GM10248 (cell line): ENCODE measurements at regions not wholly inside any gene's neighbourhood (a gene's known extent, or its start where the extent isn't known, plus 50 kb on each side); places are given as distances from the start of the nearest gene placed in this dataset.

ENCODE experiments used
- CTCF ChIA-PET: fragments of 300-600 bp; sonication (Branson Sonifier 250); formaldehyde crosslinking; extraction: SDS; loops from one replicate; lab custom pipeline; 2021; ENCODE audit warnings: antibody characterized with exemption; lab: Yijun Ruan, JAX
- POLR2A ChIA-PET: fragments of 350-650 bp; sonication (Branson Sonifier 250); formaldehyde crosslinking; extraction: SDS; loops from one replicate; lab custom pipeline; 2020; ENCODE audit warnings: antibody characterized with exemption; lab: Yijun Ruan, JAX
- DNase-seq: peaks from one replicate; pipeline ENCODE4 v3.0.0; 2012; ENCODE audit errors: extremely low spot score
- TF ChIP-seq, protein P1 (sequence below): IDR thresholded peaks from 2 replicates; pipeline ENCODE4 v1.5.1; 2012; ENCODE audit warnings: mild to moderate bottlenecking, low read depth; ENCODE audit errors: extremely low read depth, missing control alignments, control extremely low read depth

DNA sequence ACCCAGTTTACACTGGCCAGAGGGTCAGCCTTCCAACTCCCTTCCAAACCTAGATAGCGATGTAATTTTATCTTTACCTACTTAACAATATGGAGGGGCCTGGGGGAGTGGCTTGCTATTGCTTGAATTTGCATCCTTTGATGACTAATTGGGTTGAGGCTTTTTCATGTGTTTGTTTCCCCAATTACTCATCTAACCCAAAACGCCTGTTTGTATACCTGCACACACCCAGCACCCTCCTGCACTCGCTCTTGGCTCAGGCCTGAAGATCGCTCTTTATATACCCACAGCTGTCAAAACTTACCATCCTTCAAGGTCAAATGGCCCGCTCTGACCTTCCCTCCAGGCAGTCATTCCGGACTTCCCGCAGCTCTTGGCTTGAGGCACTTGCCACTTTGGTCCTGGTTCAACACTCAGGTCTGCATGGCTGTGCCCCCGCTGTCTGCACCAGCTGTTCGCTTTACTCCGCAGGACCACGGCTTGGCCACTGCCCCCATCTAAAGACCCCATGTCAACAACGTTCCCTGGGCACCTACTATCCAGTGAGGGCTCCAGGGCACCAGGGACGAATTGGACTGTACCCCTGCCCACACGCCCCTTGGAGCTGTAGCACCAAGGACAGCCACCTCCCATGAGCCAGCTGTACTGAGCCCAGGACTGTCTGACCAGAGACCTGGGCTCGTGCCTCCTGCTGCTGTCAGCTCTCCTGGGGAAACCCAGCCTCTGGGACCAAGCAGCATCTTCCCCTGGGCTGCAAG, 76.1 kb upstream of the ADAMTS2 start:
- TF ChIP-seq, protein P1, sequence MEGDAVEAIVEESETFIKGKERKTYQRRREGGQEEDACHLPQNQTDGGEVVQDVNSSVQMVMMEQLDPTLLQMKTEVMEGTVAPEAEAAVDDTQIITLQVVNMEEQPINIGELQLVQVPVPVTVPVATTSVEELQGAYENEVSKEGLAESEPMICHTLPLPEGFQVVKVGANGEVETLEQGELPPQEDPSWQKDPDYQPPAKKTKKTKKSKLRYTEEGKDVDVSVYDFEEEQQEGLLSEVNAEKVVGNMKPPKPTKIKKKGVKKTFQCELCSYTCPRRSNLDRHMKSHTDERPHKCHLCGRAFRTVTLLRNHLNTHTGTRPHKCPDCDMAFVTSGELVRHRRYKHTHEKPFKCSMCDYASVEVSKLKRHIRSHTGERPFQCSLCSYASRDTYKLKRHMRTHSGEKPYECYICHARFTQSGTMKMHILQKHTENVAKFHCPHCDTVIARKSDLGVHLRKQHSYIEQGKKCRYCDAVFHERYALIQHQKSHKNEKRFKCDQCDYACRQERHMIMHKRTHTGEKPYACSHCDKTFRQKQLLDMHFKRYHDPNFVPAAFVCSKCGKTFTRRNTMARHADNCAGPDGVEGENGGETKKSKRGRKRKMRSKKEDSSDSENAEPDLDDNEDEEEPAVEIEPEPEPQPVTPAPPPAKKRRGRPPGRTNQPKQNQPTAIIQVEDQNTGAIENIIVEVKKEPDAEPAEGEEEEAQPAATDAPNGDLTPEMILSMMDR, result no peak
- ChIA-PET CTCF (no interaction called here), POLR2A (no interaction called here)
- DNase-seq, result no peak

DNA sequence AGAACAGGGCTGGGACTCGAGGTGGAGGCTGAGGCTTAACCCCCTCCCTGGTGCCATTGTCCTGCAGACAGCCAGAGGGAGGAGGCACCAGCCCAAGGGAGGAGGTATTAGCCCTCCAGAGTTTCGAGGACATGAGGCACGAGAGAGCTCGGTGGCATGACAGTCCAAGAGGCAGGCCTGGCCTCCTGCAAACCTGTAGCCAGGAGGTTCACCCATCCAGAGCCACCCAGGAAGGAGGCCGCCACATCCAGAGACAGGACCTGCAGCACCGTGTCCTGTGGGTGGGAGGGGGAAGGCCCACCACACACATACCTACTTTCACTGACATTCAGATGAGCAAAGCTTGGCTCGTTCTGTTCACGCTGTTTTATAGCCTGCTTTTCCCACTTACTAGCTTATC, 75.2 kb upstream of the ADAMTS2 start:
- CTCF ChIA-PET, result interaction anchor here (1.6 kb wide), 1 partner anchor 34 kb away, joined by 3 read pairs; no protein-coding TSS in a partner anchor
- POLR2A ChIA-PET, result no interaction called here

DNA sequence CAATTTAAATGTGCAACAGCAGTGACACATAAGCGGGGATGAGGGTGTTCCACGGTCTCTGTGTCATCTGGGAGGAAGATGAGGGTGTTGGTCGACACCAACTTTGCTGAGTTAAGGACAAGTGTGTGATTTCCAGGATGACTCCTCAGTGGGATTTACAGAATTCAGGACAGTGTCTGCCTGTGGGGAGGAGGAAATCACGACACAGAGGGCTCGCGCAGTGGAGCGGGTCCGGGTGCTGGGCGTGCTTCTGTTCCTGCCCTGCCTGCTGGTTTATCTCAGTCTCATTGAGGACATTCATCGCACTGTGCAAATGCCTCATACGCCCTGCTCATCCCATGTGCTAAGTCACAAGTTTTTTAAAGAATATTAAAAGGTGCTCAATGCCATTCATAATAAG, 73.7 kb upstream of the ADAMTS2 start:
- no peak for DNase-seq
- CTCF ChIA-PET, result interaction anchor here (1.6 kb wide), 1 partner anchor 35 kb away, joined by 3 read pairs; no protein-coding TSS in a partner anchor
- POLR2A ChIA-PET, result no interaction called here
- TF ChIP-seq, protein P1, result no peak

More for the DNA sequence above, 75.2 kb upstream of the ADAMTS2 start:
- no peak for DNase-seq
- TF ChIP-seq, protein P1, result no peak

DNA sequence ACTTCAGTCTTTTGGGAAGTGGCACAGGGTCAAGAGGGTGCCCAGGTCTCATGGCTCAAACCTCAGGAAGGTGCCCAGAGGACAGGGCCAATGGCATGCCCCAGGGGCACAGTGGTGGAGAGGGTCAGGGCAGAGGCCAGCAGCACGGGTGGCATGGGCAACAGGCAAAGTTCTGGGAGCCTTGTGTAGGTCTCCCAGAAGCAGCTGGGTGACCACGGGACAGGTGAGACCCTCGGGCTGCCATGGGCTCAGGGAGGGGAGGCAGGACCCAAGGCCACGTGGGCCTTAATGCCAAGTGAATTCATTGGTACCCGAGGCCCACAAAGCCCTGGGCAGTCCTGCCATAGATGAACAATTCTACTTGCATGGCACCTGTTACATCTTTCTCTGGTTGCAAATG, 72.4 kb upstream of the ADAMTS2 start:
- POLR2A ChIA-PET, result no interaction called here
- DNase-seq, result no peak
- TF ChIP-seq, protein P1, result no peak
- CTCF ChIA-PET, result no interaction called here

DNA sequence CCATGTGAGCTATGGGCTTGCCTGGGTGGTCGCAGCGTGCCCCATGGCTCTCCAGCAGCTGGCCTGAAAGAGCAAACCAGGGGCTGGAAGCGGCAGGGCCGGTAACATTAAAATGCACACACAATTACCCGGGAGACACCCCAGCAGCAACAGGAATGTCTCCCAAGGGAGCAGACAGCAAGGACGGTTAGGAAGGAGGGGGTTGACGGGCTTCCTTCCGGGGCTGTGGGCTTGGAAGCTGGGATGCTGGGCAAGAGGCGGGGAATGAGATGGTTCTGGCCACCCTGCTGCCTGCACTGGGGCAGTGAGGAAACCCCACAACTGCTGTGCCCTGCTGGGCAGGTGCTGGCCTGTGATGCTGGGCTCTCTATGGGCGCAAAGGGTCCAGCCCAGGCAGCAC, 71.8 kb upstream of the ADAMTS2 start:
- ChIA-PET POLR2A (no interaction called here), CTCF (no interaction called here)
- DNase-seq, result no peak
- TF ChIP-seq, protein P1, result no peak

DNA sequence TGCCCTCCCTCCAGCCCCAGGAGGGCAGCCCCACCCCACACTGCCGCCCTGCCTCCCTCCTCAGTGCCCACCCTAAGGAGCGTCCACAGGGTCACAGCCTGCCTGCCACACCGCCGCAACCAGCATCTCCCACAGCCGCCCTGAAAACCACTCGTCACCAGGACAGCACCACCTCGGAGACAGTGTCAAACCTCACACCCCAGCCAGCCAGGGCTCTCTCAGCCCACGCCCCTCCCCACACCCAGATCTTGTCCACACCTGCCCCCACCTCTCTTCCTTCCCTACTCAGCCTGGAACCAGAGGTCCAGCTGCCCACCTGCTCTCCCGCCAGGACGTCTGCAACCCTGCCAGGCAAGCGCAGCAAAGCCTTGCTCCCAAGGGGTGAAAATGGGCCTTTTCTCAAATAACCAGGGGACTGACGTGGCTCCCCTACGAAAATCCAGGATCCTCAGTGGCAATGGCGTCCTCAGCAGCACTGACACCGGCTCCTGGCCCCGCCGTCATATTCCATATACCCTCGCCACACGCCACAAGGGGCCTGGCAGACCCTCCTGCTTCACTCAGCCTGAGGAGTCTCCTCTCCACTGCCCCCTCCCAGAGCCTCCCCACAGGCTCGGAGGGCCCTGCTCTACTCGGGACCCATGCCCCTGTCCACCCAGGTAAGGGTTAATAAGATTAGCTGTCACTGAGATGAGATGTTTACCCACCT, 71.0 kb upstream of the ADAMTS2 start:
- POLR2A ChIA-PET, result no interaction called here
- TF ChIP-seq, protein P1, result no peak
- CTCF ChIA-PET, result no interaction called here
- DNase-seq, result no peak
